ENCODE measurements at regions not wholly inside any gene's neighbourhood (a gene's known extent, or its start where the extent isn't known, plus 50 kb on each side); places are given as distances from the start of the nearest gene placed in this dataset.

DNA sequence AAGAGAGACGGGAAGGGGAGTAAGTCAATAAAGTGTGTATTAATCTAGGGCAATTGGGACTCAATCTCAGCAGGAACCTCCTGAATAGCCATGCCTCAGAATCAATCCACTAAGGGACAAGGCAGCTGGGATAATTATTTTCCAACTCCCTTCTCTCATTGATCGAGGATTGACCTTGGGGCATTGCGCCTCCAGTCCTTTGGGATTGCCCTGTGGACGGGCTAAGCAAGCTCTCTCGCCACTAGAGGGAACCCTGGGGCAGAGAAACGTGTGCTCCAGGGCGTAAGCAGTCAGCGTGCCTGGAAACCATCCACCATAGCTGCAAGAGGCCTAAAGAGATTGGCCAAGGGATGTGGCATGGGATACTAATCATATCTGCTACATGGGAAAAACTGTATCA lies 53.9 kb upstream of the ERCC4 start:
- in situ Hi-C loops (cut with MboI; ENCODE audit: low pct_unique_long_range_greater_than_20kb, low sequenced_read_pairs, unreplicated experiment) = no loop called here
- DNase-seq (ENCODE audit: low spot score) = peak; percentile 48
- peak; percentile 73 for TF ChIP-seq CTCF (IDR thresholded peaks at IDR 0.05; ENCODE audit: extremely low read depth, insufficient read depth, missing control alignments)
